ENCODE measurements at regions not wholly inside any gene's neighbourhood (a gene's known extent, or its start where the extent isn't known, plus 50 kb on each side); places are given as distances from the start of the nearest gene placed in this dataset.

GRCh38 chr1:95408507-95409136, 174.6 kb downstream of the RWDD3 start:
- Histone ChIP-seq H3K9ac (replicated peaks in 1 of 4; ENCODE audit: extremely low read depth in 1 of 4, low read depth in 3 of 4, low read length in 3 of 4) (no peak overlapping the region), H4K91ac (replicated peaks; ENCODE audit: insufficient read length, low read length) (peak overlapping the region; percentile 75), H3K27me3 (replicated peaks in 1 of 4; ENCODE audit: control insufficient read depth in 3 of 4, extremely low read depth in 1 of 4, insufficient read depth in 3 of 4, low read length in 3 of 4) (no peaks in the 10 kb centered on the region), H4K20me1 (replicated peaks in 1 of 2; ENCODE audit: control insufficient read depth in 1 of 2, insufficient read depth in 2 of 2, low read length in 2 of 2) (no peaks in the 10 kb centered on the region), H2BK15ac (ENCODE audit: low read length) (no peak overlapping the region), H3K4ac (replicated peaks; ENCODE audit: insufficient read length, low read depth, low read length) (peak overlapping the region; percentile 88), H3K79me2 (ENCODE audit: control insufficient read depth in 1 of 2, insufficient read depth in 2 of 2, low read length in 2 of 2) (no peaks in the 10 kb centered on the region), H3K4me2 (ENCODE audit: insufficient read depth in 1 of 2, low read depth in 2 of 2, low read length in 2 of 2) (peak overlapping the region; percentile 35 to 54; a peak in 1 of 4 replicates), H2AFZ (ENCODE audit: low read length) (no peak overlapping the region), H3K23ac (ENCODE audit: insufficient read length) (no peak overlapping the region), H2AK5ac (ENCODE audit: low read depth, low read length) (no peak overlapping the region), H3K36me3 (ENCODE audit: control insufficient read depth in 2 of 4, insufficient read depth in 4 of 4, low read length in 3 of 4) (peaks cover 0 to 9% (median 0%) of the 10 kb centered on the region in 4 experiments; a peak in 1 of 8 replicates), H4K8ac (ENCODE audit: extremely low read depth, insufficient read depth, low read length) (no peak overlapping the region), H3K18ac (ENCODE audit: extremely low read depth, low read length) (no peak overlapping the region; the same call in 1 of the 2 replicates), H3K27ac (ENCODE audit: low read depth, low read length) (no peak overlapping the region), H2BK20ac (ENCODE audit: low read length) (no peak overlapping the region), H3K4me3 (ENCODE audit: extremely low read depth in 1 of 4, insufficient read depth in 2 of 4, low read depth in 3 of 4, low read length in 4 of 4) (peak overlapping the region in 1 of 4 experiments; percentile 3; a peak in 1 of 8 replicates), H2BK12ac (ENCODE audit: low read depth, low read length) (no peak overlapping the region), H3K56ac (replicated peaks; ENCODE audit: insufficient read length, low read depth, low read length) (no peak overlapping the region), H2BK120ac (replicated peaks; ENCODE audit: low read depth, low read length) (peak overlapping the region; percentile 89), H3K14ac (ENCODE audit: insufficient read length) (no peak overlapping the region), H2BK5ac (ENCODE audit: low read depth, low read length) (no peak overlapping the region), H3K9me3 (ENCODE audit: insufficient read depth in 2 of 2, low read depth in 1 of 2, low read length in 1 of 2) (peaks cover 13 to 14% of the 10 kb centered on the region in 2 experiments), H3K23me2 (ENCODE audit: low read depth, low read length) (no peaks in the 10 kb centered on the region), H3K4me1 (replicated peaks in 1 of 4; ENCODE audit: control insufficient read depth in 3 of 4, insufficient read depth in 4 of 4, low read length in 3 of 4) (peaks cover 6 to 19% (median 17%) of the 10 kb centered on the region in 4 experiments; a peak in 6 of 7 replicates), H3K79me1 (ENCODE audit: low read depth, low read length) (no peaks in the 10 kb centered on the region), H4K5ac (ENCODE audit: insufficient read length, low read depth, low read length) (peak overlapping the region; percentile 97)
- FAIRE-seq (no peak), DNase-seq (ENCODE audit: low read depth in 1 of 2, low spot score in 2 of 2) (no peak)
- ChIA-PET POLR2A (ENCODE audit: partially characterized antibody) (interaction anchor here (1.0 to 1.6 kb wide), 2 partner anchors 12 to 1319 kb away, joined by 3 to 4 read pairs; no protein-coding TSS in a partner anchor), CTCF (ENCODE audit: partially characterized antibody) (no interaction called here)
- TF ChIP-seq EP300 (IDR thresholded peaks at IDR 0.05; ENCODE audit: borderline replicate concordance in 1 of 2, low read depth in 2 of 2, low read length in 2 of 2), result no peak
- TF ChIP-seq TCF12 (IDR thresholded peaks at IDR 0.05; ENCODE audit: low read depth, low read length), result no peak
- no peak for TF ChIP-seq NANOG (IDR thresholded peaks at IDR 0.05; ENCODE audit: insufficient read depth, low read depth, low read length, poor library complexity, severe bottlenecking)
- TF ChIP-seq JUND (IDR thresholded peaks at IDR 0.05; ENCODE audit: low read length), result no peak
- TF ChIP-seq KDM5A (IDR thresholded peaks at IDR 0.05; ENCODE audit: low read length), result no peak
- TF ChIP-seq RNF2 (IDR thresholded peaks at IDR 0.05; ENCODE audit: borderline replicate concordance, low read depth, low read length, missing control alignments, poor library complexity, severe bottlenecking), result no peak
- no peak for TF ChIP-seq ASH2L (IDR thresholded peaks at IDR 0.05; ENCODE audit: low read length)
- TF ChIP-seq ATF3 (IDR thresholded peaks at IDR 0.05; ENCODE audit: insufficient read depth, low read depth, low read length), result no peak
- WGBS, 2 experiments (ENCODE audit: extremely low coverage in 1 of 2, insufficient coverage in 1 of 2, insufficient read length in 1 of 2, insufficient replicate concordance in 2 of 2, low coverage in 1 of 2, low lambda C conversion rate in 2 of 2, missing lambda C conversion rate in 1 of 2), result 14% methylated on average over 4 of the region's 4 CpGs; no CpG with 5 or more reads in 1 of the 2 experiments

Data from H1 (cell line).